Heart left ventricle (tissue), 13 donors: ENCODE measurements at regions not wholly inside any gene's neighbourhood (a gene's known extent, or its start where the extent isn't known, plus 50 kb on each side); places are given as distances from the start of the nearest gene placed in this dataset.

Experiments
- POLR2A ChIP-seq, 2 donors: fragments of 450-650 bp; IDR thresholded peaks; one replicate each; pipeline ENCODE4 v1.6.1; 2017; ENCODE audit warnings: antibody characterized with exemption in 2 of 2, mild to moderate bottlenecking in 2 of 2, moderate library complexity in 2 of 2
- TF ChIP-seq, protein P1 (sequence below), 12 donors: fragments of 200-600 bp; sonication (generic) in 4 of 12; IDR thresholded peaks; one replicate each; pipeline versions ENCODE4 v1.5.0 to v1.8.0; 2018 to 2022; ENCODE audit warnings: antibody characterized with exemption in 12 of 12, mild to moderate bottlenecking in 5 of 12
- donor health status: ischemic (EF 13 %, LVEDD 7.1; RV severe dilation, severe dysfunction).
- donor health status: DM: no; HTN: yes; CAD: no.
- donor health status: DM: no; HTN: no; CAD: no.
- donor health status: ischemic (EF 25% LVEDD 6.9; RV normal size, moderate dysfunction).
- donor health status: ischemic (EF 25% LVEDD 5.7; RV mildly dilated, moderate dysfunction).
- donor health status: ischemic (EF 35%, LVEDD 5.7; RV mildly dilated, moderate dysfunction).
- donor health status: nonischemic (EF 11% LVEDD 7.7; RV severe dilation, severe dysfunction).
- donor health status: DM: yes; HTN: yes; CAD: no.
- donor health status: PGD.
- donor health status: ischemic (EF 29% LVEDD 5.4; RV normal size, mild dysfunction).
- donor health status: nonischemic (EF 23%, LVEDD 6.1; RV moderate dilation, normal function).

DNA sequence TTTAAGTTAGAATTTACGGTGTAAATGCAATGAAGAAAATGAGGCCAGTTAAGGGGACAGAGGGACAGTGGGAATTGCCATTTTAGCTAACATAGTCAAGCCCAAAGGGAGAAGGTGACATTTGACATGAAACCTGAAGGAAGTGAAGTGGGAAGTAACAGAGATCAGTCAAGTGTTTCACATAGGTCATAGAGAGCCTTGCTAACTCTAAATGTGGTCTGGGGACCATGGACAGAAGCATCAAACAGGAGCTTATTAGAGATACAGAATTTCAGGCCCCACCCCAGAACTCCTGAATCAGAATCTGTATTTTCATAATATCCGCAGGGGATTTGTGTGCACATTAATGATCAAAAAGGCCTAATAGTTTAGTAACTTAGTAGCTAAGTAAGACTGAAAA, 393.7 kb downstream of the FRK start:
- TF ChIP-seq, protein P1, sequence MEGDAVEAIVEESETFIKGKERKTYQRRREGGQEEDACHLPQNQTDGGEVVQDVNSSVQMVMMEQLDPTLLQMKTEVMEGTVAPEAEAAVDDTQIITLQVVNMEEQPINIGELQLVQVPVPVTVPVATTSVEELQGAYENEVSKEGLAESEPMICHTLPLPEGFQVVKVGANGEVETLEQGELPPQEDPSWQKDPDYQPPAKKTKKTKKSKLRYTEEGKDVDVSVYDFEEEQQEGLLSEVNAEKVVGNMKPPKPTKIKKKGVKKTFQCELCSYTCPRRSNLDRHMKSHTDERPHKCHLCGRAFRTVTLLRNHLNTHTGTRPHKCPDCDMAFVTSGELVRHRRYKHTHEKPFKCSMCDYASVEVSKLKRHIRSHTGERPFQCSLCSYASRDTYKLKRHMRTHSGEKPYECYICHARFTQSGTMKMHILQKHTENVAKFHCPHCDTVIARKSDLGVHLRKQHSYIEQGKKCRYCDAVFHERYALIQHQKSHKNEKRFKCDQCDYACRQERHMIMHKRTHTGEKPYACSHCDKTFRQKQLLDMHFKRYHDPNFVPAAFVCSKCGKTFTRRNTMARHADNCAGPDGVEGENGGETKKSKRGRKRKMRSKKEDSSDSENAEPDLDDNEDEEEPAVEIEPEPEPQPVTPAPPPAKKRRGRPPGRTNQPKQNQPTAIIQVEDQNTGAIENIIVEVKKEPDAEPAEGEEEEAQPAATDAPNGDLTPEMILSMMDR (IDR thresholded peaks at IDR 0.05) = no peak
- no peak for TF ChIP-seq POLR2A (IDR thresholded peaks at IDR 0.05)
